ENCODE measurements at regions not wholly inside any gene's neighbourhood (a gene's known extent, or its start where the extent isn't known, plus 50 kb on each side); places are given as distances from the start of the nearest gene placed in this dataset.

GRCh38 chr6:76420094-76420493, 347.6 kb upstream of the IMPG1 start (continued):
- TF ChIP-seq REST (IDR thresholded peaks at IDR 0.05; ENCODE audit: low read depth) (no peak), CEBPB (IDR thresholded peaks at IDR 0.05; ENCODE audit: low read depth) (no peak), SIN3A (IDR thresholded peaks at IDR 0.05; ENCODE audit: low read depth) (no peak)

DNA sequence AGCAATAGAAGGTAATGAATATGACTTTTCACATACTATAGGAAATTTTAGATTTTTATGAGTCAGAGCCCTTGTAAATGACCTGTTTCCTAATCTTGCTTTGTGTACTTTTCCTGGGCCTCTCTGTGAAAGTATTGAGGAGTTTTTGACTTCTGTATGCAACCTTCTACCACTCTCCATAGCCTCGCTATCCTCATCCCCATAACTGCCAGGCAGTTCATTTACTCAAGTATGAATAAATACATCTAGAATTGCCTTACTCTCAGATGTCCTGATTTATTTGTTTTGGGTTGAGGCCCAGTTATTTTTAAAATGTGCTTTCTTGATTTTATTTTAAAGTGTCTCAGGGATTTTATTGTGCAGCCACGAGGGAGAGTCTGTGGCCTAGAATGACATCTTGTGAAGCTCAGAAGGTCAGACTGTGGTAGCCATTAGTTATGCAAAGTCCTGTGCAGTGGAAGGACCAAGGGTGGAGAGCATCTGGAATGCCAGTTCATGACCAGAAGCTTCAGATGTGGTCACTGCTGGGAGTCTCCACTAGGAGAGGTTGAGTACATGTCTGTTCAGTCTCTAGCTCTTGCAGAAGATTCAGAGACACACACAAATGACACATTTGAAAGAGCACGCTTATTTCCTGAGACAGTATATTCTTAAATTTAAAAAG, 346.2 kb upstream of the IMPG1 start:
- Histone ChIP-seq H3K9me3 (ENCODE audit: control insufficient read depth in 1 of 2, insufficient read depth in 1 of 2, low read depth in 1 of 2, low read length in 2 of 2) (no peaks in the 10 kb centered on the region), H3K4me3 (replicated peaks in 1 of 2; ENCODE audit: low read depth in 1 of 2, low read length in 2 of 2) (no peak overlapping the region), H3K9ac (ENCODE audit: low read length) (no peak overlapping the region), H3K27ac (ENCODE audit: low read depth, low read length) (no peak overlapping the region), H3K4me2 (ENCODE audit: low read length) (no peak overlapping the region), H3K79me2 (ENCODE audit: insufficient read depth, low read length) (no peaks in the 10 kb centered on the region), H3K27me3 (ENCODE audit: insufficient read depth, low read length) (no peaks in the 10 kb centered on the region), H2AFZ (ENCODE audit: low read depth, low read length, poor library complexity, severe bottlenecking) (no peak overlapping the region), H3K36me3 (ENCODE audit: control insufficient read depth in 1 of 2, insufficient read depth in 2 of 2, low read length in 2 of 2) (no peaks in the 10 kb centered on the region), H4K20me1 (ENCODE audit: insufficient read depth) (no peaks in the 10 kb centered on the region), H3K9me2 (ENCODE audit: insufficient read depth) (no peaks in the 10 kb centered on the region), H3K4me1 (ENCODE audit: control insufficient read depth in 1 of 2, insufficient read depth in 2 of 2, low read length in 2 of 2) (no peaks in the 10 kb centered on the region)
- ChIA-PET CTCF (no interaction called here), RAD21 (ENCODE audit: low non-redundant PET in 1 of 2, low total read pairs in 2 of 2, uncharacterized antibody in 2 of 2, unreplicated experiment in 2 of 2) (no interaction called here), POLR2A (no interaction called here)
- ATAC-seq (no peak), DNase-seq (ENCODE audit: low read depth, low spot score) (no peak)
- BruUV-seq (replicated peaks): no TSS peak
- intact Hi-C loops (cut with micrococcal nuclease): no loop called here
- TF ChIP-seq REST (IDR thresholded peaks at IDR 0.05; ENCODE audit: low read depth): no peak
